NCI-H526 treated with DMSO at 0.1 percent for 48 hours (cell line): ENCODE measurements at regions not wholly inside any gene's neighbourhood (a gene's known extent, or its start where the extent isn't known, plus 50 kb on each side); places are given as distances from the start of the nearest gene placed in this dataset.
A peak's percentile ranks its signal among the peaks of the same experiment; 100 is the strongest.

Experiments used
- DNase-seq: peaks from one replicate; lab custom pipeline; 2025; lab: John Stamatoyannopoulos, UW

- DNase-seq = no peak
Observed at GRCh38 chr19:28505134-28505533, 707.8 kb downstream of the UQCRFS1 start.

GRCh38 chr19:28504727-28505126, 708.2 kb downstream of the UQCRFS1 start:
- no peak for DNase-seq

- no peak for DNase-seq
Observed at GRCh38 chr19:28504139-28504538, 708.8 kb downstream of the UQCRFS1 start.

DNA sequence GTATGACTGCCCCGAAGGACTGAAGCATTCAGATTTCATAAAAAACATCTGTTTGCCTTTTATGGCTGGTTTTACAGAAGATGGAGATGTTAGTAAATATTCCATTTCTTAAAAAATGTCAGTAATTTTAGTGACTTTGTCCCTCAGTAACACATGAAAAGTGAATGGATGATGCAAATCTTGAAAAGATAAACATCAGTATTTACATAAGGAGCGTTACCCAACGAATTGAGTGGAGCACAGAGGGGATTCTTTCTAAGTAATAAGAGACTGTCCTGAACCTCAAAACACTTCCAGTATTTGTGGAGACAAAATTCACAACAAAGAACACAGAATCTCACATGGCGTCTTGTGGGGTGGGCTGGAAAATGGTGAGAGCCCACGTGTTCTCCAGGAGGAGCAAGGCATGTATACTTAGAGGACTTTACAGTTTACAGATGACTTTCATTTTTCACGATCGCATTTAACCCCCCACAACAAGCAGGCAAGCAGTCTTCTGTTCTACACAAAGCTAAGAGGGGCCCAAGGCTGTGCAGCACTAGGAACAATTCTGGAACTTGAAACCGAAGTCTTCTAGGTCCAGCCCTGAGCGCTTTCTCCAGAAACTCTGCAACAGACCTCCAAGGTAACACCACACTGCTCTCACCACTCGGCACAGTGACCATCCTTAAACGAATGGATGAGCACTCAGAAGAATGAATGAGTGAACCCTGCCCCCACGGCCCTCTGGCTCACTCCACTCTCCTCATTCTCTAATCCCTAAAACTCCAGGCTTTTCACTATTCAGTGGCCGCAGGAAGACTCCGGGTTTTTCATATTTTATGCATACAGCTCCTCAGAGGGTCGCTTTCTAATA, 709.8 kb downstream of the UQCRFS1 start:
- DNase-seq = peak; percentile 40

DNA sequence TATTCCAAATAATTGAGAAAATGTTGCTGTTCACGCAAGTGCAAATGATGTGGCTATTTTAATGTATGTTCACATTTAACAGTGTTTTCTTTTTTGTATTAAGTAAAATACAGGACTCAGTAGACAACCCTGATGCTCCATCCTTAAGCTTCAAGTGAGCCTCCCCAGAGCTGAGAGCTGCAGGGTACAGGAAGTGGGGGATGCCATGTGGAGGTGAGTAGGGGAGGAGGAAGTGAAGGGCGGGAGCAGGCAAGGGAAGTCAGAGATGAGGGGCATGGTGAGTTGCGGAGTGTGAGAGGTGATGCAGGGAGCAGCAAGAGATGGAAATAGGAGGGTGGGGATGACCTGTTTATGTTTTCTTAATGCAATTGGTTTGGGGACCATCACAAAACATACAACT, 711.0 kb downstream of the UQCRFS1 start:
- DNase-seq = no peak

DNA sequence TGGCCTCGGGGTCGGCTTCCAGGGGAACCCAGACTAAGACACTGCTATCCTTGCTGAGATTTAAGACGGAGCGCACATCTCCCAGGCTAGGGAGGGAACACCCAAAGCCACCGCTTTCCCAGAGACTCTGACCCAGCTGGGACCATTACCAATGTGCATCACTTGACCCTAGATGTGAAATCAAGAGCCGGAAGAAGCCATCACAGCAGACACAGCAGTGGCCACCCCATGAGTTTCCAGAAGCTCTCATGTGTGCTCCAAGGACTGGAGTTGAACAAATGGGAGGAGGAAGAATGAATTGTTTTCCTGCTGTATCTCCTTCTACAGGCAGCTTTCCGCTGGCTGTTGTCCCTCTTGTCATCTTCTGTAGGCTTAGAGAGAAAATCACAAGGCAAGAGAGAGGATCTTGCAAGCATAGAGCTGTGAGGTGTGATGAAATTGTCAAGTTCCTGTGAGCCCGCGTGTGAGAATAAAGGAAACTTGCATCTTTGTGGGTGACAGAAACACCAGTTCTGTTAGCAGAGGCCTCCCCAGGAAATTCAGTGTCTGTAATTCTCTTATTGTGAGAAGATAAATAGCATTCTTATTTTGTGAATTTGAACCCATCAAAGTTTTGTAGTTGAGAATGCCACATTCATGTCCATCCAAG, 711.8 kb downstream of the UQCRFS1 start:
- DNase-seq = no peak

DNA sequence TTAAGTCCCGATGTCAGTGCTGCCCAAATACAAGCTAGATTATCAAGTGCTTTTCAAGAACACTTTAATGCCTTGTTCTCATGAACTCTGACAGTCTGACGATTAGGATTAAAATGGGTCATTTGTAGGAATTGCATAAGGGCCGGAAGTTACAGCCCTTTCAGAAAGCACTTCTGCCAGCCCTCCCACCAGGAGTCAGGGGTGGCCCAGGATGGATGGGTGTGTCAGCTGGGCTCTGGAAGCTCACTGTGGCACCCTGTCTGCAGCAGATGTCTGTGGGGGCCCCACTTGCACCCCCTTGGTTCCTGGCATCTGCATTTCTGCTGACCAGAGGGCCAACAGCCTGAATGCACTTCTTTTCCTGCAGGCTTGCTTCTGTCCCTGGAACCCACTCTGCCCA, 712.7 kb downstream of the UQCRFS1 start:
- DNase-seq = no peak

GRCh38 chr19:28498404-28498976, 714.5 kb downstream of the UQCRFS1 start:
- no peak for DNase-seq

GRCh38 chr19:28497887-28498286, 715.1 kb downstream of the UQCRFS1 start:
- DNase-seq = no peak

DNA sequence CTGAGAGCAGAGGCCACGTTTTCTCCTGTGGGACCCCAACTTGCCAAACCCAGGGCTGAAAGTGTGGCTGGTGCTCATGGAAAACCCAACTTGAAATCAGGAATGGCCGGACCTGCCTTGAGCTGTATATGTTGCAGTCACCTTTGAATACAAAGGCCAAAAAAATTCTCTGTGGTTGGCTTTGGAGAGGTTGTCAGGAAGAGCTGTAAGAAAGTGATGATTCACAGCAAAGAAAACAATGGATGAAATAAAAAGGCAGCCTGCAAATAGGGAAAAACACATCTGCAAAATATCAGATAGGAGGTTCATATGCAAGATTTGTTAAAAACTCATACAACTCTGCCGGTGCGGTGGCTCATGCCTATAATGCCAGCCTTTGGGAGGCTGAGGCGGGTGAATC, 715.8 kb downstream of the UQCRFS1 start:
- DNase-seq = no peak

DNA sequence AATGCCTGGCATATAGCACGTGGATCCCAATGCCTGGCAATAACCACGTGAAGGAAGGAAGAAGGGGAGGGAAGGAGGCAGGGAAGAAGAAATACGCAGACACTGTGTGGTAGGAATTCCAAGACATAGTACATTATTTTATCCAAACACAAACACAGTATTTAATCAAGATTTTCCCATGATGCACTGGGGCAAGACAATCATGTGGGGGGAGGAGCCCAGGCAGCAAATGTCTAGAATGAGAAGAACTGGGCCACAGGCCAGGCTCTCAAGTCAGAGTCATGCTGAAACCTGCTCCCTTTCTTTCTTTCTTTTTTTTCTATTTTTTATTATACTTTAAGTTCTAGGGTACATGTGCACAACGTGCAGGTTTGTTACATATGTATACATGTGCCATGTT, 717.9 kb downstream of the UQCRFS1 start:
- DNase-seq = no peak

GRCh38 chr19:28494461-28494860, 718.5 kb downstream of the UQCRFS1 start:
- DNase-seq = no peak

DNA sequence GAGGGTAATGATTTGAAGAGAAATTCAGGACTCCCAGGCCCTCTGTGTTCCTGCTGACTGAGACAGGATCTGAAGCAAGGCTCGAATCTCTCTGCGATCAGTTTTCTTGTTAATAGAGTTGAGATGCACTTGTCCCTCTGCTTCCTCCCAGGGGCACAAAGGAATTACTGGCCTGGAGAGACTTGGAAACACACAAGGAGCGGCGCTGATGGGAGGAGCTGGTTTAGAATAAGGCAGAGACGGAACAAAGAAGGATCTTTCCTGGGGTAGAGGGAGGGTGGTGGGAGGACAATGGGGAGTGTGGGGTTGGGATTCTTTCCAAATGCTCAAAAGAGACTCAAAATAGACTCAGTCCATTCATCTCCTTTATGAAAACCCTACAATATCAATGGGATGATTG, 719.1 kb downstream of the UQCRFS1 start:
- no peak for DNase-seq

GRCh38 chr19:28492621-28493020, 720.3 kb downstream of the UQCRFS1 start:
- DNase-seq = no peak

- DNase-seq = peak; percentile 61
Observed at GRCh38 chr19:28492201-28492600, 720.8 kb downstream of the UQCRFS1 start.

- no peak for DNase-seq
Observed at GRCh38 chr19:28489776-28490175, 723.2 kb downstream of the UQCRFS1 start.

DNA sequence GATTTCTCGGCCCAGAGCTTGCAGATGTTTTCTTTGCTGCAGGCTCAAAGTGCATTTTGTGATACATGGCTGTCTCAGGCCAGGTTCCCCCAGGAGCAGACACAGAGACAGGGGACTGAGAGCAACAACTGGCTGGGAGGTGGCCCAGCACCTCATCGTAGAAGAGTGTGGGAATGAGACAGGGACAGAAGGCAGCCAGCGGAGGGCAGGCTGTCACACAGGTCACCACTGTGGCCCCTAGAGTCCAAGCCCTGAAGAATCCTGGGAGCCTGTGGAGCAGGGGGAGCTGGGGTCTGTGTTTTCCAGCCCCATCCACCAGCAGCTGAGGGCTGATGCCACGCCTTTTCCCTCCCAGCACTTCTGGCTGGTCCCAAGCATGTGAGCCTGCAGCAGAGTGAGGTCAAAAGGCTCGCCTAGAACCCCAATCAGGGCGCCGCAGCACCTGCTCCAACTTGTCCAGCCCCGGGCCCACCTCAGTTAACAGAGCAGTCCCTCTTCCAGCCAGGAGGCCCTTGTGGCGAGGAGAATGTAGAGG, 723.8 kb downstream of the UQCRFS1 start:
- DNase-seq = no peak

GRCh38 chr19:28487999-28488398, 725.0 kb downstream of the UQCRFS1 start:
- no peak for DNase-seq

DNA sequence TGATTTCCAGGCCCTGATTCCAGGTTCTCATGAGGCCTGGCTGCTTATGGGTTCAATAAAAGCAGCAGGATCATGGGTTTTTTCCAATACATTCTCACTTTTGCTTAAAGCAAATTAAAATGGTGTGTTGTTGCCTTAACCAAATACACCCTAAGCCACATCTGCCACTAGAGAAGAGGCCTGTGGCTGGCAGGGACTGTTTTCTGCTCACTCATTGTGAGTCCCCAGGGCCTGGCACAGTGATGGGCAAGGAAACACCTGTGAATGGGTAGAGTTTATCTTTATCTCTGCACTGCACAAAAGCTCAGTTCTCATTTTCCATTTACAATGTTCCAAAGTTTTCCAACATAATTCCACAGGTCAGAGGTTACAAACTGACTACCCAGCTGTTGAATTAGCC, 726.0 kb downstream of the UQCRFS1 start:
- no peak for DNase-seq

DNA sequence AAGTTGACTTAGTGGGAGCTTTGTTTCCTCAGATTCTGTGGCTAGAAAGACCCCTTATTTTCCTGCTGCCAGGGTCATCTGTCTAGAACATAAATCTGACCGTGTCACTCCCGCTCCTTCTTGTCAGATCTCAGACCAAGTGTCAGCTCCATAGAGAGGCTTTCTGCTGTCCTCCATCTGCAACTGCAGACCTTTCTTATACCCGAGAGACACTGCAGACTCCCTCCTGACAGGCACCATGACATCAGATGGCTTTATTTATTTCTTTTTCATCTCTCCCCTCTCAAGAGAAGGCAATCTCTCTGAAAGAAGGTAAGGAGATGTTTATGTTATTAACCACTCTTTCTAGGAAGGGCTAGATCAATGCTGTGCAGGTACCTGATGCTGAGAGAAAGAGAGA, 726.5 kb downstream of the UQCRFS1 start:
- no peak for DNase-seq

- DNase-seq = no peak
Observed at GRCh38 chr19:28485292-28485691, 727.7 kb downstream of the UQCRFS1 start.

DNA sequence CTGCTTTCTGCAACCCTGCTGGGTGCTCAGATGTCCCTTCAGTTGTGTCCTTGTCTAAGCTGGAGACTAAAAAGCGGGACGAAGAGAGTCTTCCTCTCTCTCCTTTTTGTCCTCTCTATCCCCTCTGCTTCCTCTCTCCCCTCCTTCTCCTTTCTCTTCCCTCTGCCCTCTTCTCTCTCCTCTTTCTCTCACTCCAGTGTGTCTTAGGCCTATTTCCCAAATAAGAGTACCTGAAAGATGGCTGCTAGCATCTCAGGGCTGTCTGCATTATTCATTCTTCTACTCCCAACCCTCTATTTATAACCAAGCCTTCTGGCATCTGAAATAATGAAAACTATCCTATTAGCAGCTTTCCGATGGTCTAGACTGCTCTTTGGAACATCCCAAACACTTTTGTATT, 729.8 kb downstream of the UQCRFS1 start:
- DNase-seq = no peak

DNA sequence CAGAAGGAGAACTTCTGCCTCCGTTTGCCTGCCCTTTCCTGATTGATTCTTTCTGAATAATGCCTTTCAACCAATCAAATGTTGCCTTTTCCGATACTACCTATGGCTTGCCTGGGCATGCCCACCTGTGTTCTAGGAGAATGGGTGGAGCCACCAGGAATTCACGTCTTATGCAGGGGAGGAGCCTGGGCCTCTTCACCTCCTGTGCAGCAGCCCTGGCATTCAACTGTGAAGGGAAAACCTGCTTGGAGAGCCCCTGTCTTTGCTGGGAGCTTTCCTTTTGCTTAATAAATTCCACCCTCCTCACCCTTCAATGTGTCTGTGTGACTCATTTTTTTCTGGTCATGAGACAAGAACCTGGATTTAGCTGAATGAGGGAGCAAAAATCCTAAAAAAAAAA, 730.7 kb downstream of the UQCRFS1 start:
- no peak for DNase-seq
